GM21723 (cell line): ENCODE measurements at regions not wholly inside any gene's neighbourhood (a gene's known extent, or its start where the extent isn't known, plus 50 kb on each side); places are given as distances from the start of the nearest gene placed in this dataset.
"Not testable (repeated sequence)": the region's sequence is repeated elsewhere in the genome, so short reads cannot be mapped to it uniquely, and the experiment has no call there.

Source experiments
- ATAC-seq: cut with Tn5 transposase; IDR thresholded peaks from one replicate; pipeline ENCODE4 v1.9.1; 2021; ENCODE audit warnings: mild to moderate bottlenecking, moderate library complexity; ENCODE audit not compliant: unreplicated experiment

DNA sequence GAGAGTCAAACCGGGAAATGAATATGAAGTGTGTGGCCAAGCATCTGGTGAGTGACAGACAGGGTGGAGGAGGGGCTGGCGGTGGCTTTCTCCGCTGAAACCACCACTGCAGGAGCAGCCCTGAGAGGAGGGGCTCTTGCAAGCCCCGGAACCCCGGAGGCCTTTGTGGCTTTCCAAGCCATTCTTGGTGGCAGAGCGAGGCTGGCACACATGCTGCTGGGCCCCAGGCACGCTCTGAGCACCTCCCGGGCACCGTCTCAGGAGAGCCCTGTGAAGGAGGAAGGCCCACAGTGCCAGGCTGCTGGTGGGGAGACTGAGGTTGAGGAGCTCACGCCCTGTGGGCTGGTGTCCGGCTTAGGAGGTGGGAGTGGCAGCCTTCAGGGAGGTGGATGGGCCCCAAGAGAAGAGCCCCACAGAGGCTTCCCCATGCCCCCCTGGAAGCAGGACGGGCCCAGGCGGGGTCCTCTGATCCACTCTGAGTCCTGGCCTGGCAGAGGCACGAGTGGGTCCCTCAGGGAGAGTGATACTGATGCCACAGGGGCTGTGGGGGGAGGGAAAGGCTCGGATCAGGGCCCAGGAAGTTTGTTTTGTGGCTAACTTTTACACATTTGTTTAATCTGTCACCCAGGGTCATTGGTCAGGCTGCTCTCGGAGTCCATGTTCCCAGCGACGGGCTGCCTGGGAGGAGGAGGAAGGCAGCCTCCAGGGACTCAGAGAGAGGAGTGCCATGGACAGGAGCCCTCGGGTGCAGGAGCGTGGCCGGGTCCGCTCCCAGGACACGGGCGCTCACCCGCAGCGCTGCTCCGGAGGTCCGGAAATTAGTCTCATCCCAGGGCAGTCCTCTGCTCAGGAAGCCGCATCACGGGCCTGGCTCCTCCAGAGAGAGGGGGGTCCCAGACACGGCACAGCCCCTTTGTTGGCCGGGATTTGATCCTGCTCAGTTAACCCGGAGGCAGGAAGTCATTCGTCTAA lies 170.7 kb downstream of the ERMARD start:
- ATAC-seq, result no peak

- no peak for ATAC-seq
Observed at GRCh38 chr6:169921217-169921616, 169.8 kb downstream of the ERMARD start.

- no peak for ATAC-seq
Observed at GRCh38 chr6:169920359-169921020, 169.1 kb downstream of the ERMARD start.

GRCh38 chr6:169918954-169919549 lies 167.6 kb downstream of the ERMARD start:
- ATAC-seq, result no peak

- no peak for ATAC-seq
Observed at GRCh38 chr6:169918239-169918953, 167.0 kb downstream of the ERMARD start.

GRCh38 chr6:169917153-169917552 lies 165.7 kb downstream of the ERMARD start:
- ATAC-seq, result no peak

DNA sequence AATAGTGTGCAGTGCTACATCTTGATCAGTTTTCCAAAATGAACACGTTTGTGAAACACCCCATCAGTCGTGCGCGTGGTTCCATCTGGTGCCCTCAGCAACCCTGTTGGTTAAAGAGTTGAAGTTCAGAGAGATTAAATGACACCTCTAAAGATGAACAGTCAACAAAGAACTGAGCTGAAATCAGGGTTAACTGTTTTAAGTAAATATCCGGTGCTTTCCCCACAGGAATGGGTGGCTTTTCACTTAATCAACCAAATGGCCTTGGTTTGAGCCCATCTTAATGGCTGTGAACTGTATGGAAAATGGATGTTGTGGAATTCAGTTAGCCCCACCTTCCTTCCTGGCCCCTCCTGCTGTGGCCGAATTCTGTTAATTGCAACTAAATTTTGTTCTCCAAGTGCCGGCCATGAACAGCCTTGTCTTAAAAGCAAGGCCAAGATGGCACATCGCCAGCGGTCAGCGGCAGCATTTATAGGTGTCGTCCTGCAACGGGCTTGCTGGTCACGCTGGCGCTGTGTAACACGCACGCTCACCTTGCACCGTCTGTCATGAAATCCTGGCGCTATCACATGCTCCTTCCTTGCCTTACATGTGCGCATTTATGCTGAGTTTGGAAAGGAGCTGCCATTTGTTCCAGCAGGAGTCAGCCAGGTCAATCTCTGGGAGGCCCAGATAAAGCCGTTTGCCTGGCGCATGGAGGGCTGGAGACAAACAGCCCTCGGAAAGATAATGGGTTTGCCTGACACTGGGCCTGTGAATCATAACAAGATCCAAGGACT lies 164.5 kb downstream of the ERMARD start:
- no peak for ATAC-seq

DNA sequence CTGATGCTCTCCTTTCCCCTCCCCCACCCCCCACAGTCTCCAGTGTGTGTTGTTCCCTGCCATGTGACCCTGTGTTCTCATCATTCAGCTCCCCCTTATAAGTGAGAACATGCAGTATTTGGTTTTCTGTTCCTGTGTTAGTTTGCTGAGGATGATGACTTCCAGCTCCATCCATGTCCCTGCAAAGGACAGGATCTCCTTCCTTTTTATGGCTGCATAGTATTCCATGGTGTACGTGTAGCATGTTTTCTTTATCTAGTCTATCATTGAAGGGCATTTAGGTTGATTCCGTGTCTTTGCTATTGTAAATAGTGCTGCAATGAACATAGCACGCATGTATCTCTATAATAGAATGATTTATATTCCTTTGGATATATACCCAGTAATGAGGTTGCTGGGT lies 162.3 kb downstream of the ERMARD start:
- not testable (repeated sequence) for ATAC-seq

DNA sequence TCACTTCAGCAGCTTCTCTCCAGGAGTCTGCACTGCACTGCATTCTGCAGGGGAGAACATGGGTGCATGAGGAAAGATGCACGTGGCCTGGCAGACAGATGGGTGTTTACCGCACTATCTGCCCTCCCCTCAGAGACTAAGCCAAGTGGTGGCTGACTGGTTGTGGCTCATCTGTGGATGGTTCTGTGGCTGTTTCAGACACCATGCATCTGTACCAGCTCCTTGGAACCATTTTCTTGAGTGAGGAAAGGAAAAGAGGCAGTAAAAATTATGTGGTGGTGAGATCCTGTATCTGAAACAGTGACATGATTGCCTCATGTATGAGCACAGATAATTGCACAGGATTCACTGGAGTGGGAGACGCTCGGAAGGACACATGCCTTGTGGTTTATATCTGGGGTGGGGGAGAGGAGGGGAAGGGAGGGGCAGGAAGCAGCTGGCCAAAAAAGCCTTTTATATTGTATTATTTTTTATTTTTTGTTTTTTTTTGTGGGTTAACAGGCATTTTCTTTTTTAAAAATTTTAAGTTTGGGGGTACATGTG lies 161.7 kb downstream of the ERMARD start:
- no peak for ATAC-seq

GRCh38 chr6:169912266-169913095 lies 161.1 kb downstream of the ERMARD start:
- no peak for ATAC-seq

DNA sequence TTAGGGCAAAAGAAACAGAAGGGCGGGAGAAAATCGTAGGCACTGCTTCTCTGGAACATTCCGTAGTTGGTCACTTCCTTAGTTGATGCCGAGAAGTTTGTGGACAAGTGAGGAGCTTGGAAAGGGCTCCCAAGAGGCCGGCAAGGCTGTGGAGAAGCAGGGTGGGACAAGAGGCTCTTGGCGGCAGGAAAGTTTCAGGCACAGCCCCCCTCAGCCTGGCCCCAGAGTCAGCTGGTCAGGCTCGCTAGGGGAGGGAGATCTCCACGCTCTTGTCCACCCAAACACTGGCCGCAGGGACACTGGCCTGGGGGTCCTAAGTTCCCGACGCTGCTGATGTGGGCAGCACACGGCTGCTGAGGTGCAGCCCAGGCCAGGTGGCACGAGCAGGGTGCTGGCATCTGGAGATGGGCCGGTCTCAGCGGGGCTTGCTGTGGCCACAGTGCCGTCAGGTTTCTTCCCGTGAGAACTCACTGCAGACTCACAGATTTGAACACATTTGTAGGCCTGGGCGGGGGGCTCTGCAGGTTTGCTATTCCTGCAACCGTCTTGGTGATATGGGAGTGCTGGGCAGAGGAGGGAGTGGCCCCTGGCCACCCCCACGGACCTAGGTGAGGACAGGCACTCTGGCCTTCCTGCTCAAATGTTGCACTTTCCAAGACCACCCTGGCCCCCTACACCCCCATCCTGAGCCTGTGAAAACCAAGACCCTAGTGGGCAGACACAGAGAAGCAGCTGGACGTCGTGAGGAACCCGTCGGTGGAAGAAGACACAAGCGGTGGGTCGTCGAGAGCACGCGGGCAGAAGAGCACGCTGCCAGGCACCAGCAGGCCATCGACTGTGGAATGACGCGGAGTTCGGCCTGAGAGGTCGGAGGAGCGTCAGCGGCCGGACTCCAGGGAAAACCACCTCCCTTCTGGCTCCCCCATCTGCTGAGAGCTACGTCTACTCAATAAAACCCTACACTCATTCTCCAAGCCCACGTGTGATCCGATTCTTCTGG lies 160.1 kb downstream of the ERMARD start:
- ATAC-seq, result no peak

- no peak for ATAC-seq
Observed at GRCh38 chr6:169909113-169909512, 157.7 kb downstream of the ERMARD start.

GRCh38 chr6:169908403-169908933 lies 157.0 kb downstream of the ERMARD start:
- ATAC-seq, result no peak

- no peak for ATAC-seq
Observed at GRCh38 chr6:169907419-169908115, 156.1 kb downstream of the ERMARD start.

DNA sequence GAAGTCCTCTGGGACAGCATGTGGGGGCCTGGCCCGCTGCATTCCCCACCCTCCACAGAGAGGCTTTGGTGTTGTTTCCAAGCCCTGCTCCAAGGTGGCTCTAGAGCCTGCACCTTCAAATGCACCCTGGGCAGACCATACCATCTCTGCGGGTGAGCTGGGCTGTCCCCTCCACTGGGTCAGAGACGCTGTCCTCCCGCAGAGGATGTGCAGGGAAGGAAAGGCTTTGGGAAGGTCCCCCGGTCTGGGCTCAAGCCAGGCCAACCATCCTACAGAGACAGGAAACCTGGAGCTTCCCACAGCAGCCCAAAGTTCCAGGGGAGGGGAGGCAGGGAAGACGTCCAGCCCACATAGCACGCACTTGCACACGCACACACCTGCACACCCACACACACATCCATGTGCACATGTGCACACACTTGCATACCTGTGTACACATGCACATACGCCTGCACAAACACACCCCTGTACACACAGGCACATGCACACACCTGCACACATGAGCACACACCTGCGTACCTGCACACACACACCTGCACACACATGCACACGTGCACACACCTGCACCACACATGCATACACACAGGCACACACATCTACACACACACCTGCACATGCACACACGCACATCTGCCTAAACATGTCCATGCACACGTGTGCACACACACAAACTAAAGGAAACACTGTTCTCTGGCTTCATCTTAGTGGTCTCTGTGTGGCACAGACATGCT lies 155.4 kb downstream of the ERMARD start:
- ATAC-seq, result no peak

GRCh38 chr6:169906004-169906687 lies 154.7 kb downstream of the ERMARD start:
- no peak for ATAC-seq
